GM18505 (cell line): ENCODE measurements at regions not wholly inside any gene's neighbourhood (a gene's known extent, or its start where the extent isn't known, plus 50 kb on each side); places are given as distances from the start of the nearest gene placed in this dataset.

Experiments used
- ATAC-seq: cut with Tn5 transposase; IDR thresholded peaks from one replicate; pipeline ENCODE4 v1.9.1; 2021; ENCODE audit not compliant: unreplicated experiment
- POLR2A ChIP-seq: IDR thresholded peaks from 4 replicates; pipeline ENCODE4 v1.6.1; 2011; ENCODE audit warnings: borderline replicate concordance; ENCODE audit not compliant: insufficient read depth, insufficient read length; ENCODE audit errors: extremely low read depth

- ATAC-seq: no peak
- no peak for TF ChIP-seq POLR2A
Observed at GRCh38 chr18:54736981-54737380, 91.3 kb upstream of the RAB27B start.

- no peak for ATAC-seq
- no peak for TF ChIP-seq POLR2A
Observed at GRCh38 chr18:54737986-54738385, 90.3 kb upstream of the RAB27B start.

- TF ChIP-seq POLR2A: no peak
- no peak for ATAC-seq
Observed at GRCh38 chr18:54739476-54739875, 88.8 kb upstream of the RAB27B start.

- ATAC-seq: no peak
- TF ChIP-seq POLR2A: no peak
Observed at GRCh38 chr18:54740136-54740846, 88.0 kb upstream of the RAB27B start.

GRCh38 chr18:54742120-54742519 is 86.2 kb upstream of the RAB27B start:
- TF ChIP-seq POLR2A: no peak
- ATAC-seq: no peak

- TF ChIP-seq POLR2A: no peak
- ATAC-seq: no peak
Observed at GRCh38 chr18:54742659-54743604, 85.3 kb upstream of the RAB27B start.

GRCh38 chr18:54743605-54743995 is 84.7 kb upstream of the RAB27B start:
- TF ChIP-seq POLR2A: no peak
- no peak for ATAC-seq

- no peak for TF ChIP-seq POLR2A
- ATAC-seq: no peak
Observed at GRCh38 chr18:54749291-54749690, 79.0 kb upstream of the RAB27B start.

GRCh38 chr18:54750350-54750749 is 77.9 kb upstream of the RAB27B start:
- no peak for TF ChIP-seq POLR2A
- no peak for ATAC-seq

GRCh38 chr18:54752185-54752584 is 76.1 kb upstream of the RAB27B start:
- ATAC-seq: no peak
- no peak for TF ChIP-seq POLR2A

GRCh38 chr18:54755456-54755855 is 72.8 kb upstream of the RAB27B start:
- ATAC-seq: no peak
- no peak for TF ChIP-seq POLR2A

- no peak for TF ChIP-seq POLR2A
- ATAC-seq: no peak
Observed at GRCh38 chr18:54762386-54762785, 65.9 kb upstream of the RAB27B start.

GRCh38 chr18:54764786-54765185 is 63.5 kb upstream of the RAB27B start:
- TF ChIP-seq POLR2A: no peak
- no peak for ATAC-seq
